Parathyroid adenoma (tissue), 2 donors: ENCODE measurements at regions not wholly inside any gene's neighbourhood (a gene's known extent, or its start where the extent isn't known, plus 50 kb on each side); places are given as distances from the start of the nearest gene placed in this dataset.

Experiments used
- H2AFZ ChIP-seq: fragments of 300-600 bp; sonication (generic); one replicate; pipeline ENCODE4 v1.7.0; 2017; ENCODE audit warnings: antibody characterized with exemption, mild to moderate bottlenecking
- H3K27ac ChIP-seq: fragments of 300-600 bp; sonication (generic); one replicate; pipeline ENCODE4 v1.7.0; 2017
- H3K27me3 ChIP-seq: fragments of 300-600 bp; sonication (generic); one replicate; pipeline ENCODE4 v1.7.0; 2017; ENCODE audit warnings: low read length; ENCODE audit not compliant: control insufficient read depth, insufficient read depth
- H3K36me3 ChIP-seq: fragments of 300-600 bp; sonication (generic); one replicate; pipeline ENCODE4 v1.7.0; 2017; ENCODE audit warnings: low read length; ENCODE audit not compliant: control insufficient read depth, insufficient read depth
- H3K4me1 ChIP-seq: fragments of 300-600 bp; sonication (generic); one replicate; pipeline ENCODE4 v1.7.0; 2017; ENCODE audit warnings: control low read depth
- H3K4me2 ChIP-seq: fragments of 300-600 bp; sonication (generic); one replicate; pipeline ENCODE4 v1.7.0; 2017; ENCODE audit warnings: low read length
- H3K4me3 ChIP-seq: fragments of 300-600 bp; sonication (generic); one replicate; pipeline ENCODE4 v1.7.0; 2017; ENCODE audit warnings: low read depth, low read length
- H3K79me2 ChIP-seq: fragments of 300-600 bp; sonication (generic); one replicate; pipeline ENCODE4 v1.7.0; 2017; ENCODE audit warnings: control low read depth
- H3K9ac ChIP-seq: fragments of 300-600 bp; sonication (generic); one replicate; pipeline ENCODE4 v1.7.0; 2017; ENCODE audit warnings: mild to moderate bottlenecking
- H3K9me3 ChIP-seq: fragments of 300-600 bp; sonication (generic); one replicate; pipeline ENCODE4 v1.7.0; 2017; ENCODE audit warnings: low read length; ENCODE audit not compliant: control insufficient read depth
- TF ChIP-seq, protein P1 (sequence below): fragments of 300-600 bp; sonication (generic); IDR thresholded peaks from one replicate; pipeline ENCODE4 v1.7.0; 2017; ENCODE audit warnings: antibody characterized with exemption, mild to moderate bottlenecking
- donor health status: primary hyperparathyroidism.

DNA sequence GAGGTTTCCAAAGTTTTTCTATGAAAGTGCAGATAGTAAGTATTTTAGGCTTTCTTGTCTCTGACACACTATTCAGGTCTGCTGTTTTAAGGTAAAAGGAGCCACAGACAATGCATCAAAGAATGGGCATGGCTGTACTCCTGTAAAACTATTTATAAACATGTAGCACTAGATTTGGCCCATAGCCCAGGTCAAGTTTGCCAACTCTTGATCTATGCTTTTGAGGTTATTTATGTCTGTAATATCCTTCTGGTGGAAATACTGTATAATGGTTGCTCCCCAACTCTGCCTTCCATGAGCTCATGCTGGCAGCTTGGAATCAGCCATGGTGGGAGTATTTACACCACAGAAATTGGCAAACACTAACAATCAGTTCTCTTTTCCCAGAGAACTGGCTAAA lies 244.6 kb downstream of the BUB3 start:
- no peak overlapping the region for H3K4me3 ChIP-seq

DNA sequence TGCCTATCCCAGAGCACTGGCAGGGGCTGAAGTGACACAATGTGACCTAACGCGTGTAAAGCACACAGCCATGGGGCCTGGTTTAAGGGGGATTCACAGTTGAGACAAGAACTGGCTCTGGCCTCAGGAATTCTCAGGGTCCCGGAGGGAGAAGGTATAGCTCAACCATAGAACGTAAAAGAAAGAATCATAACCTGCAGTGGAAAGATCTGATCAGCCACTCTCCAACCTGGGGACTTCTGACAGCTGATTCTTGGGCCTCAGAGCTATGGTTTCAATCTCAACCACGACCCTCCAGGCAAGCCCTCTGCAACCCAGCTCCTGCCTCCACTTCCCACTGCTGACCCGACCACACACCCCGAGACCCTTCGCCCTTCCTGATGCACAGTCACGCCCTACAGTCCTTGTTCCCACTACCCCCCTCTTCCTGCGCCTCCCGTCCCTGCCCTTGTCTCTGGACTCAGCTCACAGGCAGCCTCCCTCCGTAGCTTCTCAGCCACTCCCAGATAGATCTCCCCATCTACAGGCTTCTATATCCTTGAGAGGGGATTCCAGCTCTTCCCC lies 245.2 kb downstream of the BUB3 start:
- no peaks in the 10 kb centered on the region for H3K9me3 ChIP-seq
- H3K4me2 ChIP-seq: no peak overlapping the region
- H3K27me3 ChIP-seq: no peaks in the 10 kb centered on the region
- no peak overlapping the region for H3K4me3 ChIP-seq
- no peak overlapping the region for H3K9ac ChIP-seq
- TF ChIP-seq, protein P1, sequence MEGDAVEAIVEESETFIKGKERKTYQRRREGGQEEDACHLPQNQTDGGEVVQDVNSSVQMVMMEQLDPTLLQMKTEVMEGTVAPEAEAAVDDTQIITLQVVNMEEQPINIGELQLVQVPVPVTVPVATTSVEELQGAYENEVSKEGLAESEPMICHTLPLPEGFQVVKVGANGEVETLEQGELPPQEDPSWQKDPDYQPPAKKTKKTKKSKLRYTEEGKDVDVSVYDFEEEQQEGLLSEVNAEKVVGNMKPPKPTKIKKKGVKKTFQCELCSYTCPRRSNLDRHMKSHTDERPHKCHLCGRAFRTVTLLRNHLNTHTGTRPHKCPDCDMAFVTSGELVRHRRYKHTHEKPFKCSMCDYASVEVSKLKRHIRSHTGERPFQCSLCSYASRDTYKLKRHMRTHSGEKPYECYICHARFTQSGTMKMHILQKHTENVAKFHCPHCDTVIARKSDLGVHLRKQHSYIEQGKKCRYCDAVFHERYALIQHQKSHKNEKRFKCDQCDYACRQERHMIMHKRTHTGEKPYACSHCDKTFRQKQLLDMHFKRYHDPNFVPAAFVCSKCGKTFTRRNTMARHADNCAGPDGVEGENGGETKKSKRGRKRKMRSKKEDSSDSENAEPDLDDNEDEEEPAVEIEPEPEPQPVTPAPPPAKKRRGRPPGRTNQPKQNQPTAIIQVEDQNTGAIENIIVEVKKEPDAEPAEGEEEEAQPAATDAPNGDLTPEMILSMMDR: no peak
- H3K4me1 ChIP-seq: no peaks in the 10 kb centered on the region
- no peaks in the 10 kb centered on the region for H3K36me3 ChIP-seq
- H3K27ac ChIP-seq: no peak overlapping the region
- H3K79me2 ChIP-seq: no peaks in the 10 kb centered on the region
- no peak overlapping the region for H2AFZ ChIP-seq

More for the DNA sequence above, 244.6 kb downstream of the BUB3 start:
- no peak overlapping the region for H3K4me2 ChIP-seq
- H3K9ac ChIP-seq: no peak overlapping the region
- no peaks in the 10 kb centered on the region for H3K4me1 ChIP-seq
- H3K36me3 ChIP-seq: no peaks in the 10 kb centered on the region
- no peaks in the 10 kb centered on the region for H3K9me3 ChIP-seq
- no peak overlapping the region for H3K27ac ChIP-seq
- TF ChIP-seq, protein P1: no peak
- no peaks in the 10 kb centered on the region for H3K79me2 ChIP-seq
- H3K27me3 ChIP-seq: no peaks in the 10 kb centered on the region
- no peak overlapping the region for H2AFZ ChIP-seq

DNA sequence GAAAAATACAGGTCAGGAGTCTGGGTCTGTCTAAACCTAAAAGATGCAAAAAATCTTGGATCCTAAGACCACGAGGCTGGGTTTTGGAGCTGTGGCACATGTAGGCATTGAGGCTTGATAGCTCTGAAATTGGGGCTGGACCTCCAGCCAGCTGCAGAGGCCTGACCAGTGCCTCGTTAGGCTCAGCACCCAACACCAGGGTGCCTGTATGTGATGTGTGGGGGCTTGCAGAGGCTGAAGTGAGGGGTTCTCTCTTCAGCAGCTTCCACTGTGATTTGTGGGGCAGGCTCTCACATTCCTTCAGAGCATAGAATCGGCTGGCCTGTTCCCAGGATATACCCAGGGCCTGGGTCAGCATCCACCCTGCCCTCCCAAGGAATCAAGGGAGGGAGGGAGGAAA lies 247.8 kb downstream of the BUB3 start:
- Histone ChIP-seq H3K27me3 (no peaks in the 10 kb centered on the region), H3K4me1 (no peaks in the 10 kb centered on the region), H3K36me3 (no peaks in the 10 kb centered on the region), H3K9me3 (no peaks in the 10 kb centered on the region), H3K4me2 (no peak overlapping the region), H3K9ac (no peak overlapping the region), H3K4me3 (no peak overlapping the region), H2AFZ (no peak overlapping the region), H3K79me2 (no peaks in the 10 kb centered on the region), H3K27ac (no peak overlapping the region)
- TF ChIP-seq, protein P1: no peak

DNA sequence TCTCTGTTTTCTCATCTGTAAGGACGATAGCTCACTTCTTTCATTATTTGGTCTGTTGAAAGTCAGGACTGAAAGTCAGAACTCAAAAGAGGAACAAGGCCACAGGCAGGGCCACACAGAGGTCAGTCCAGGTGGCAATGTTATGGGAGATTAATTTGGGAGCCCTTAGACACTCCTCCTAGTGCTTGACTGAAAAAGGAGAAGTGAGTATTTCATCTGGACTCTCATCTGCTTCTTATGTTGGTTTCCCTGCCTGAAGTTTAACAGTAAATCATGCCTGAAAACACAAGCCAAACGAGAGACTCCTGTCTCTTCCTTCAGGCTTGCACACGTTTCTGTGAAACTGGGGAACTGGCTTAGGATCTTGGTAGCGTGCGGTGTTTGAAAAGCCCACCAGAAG lies 248.5 kb downstream of the BUB3 start:
- no peak overlapping the region for H3K4me2 ChIP-seq
- no peak overlapping the region for H2AFZ ChIP-seq
- H3K4me3 ChIP-seq: no peak overlapping the region
- H3K36me3 ChIP-seq: no peaks in the 10 kb centered on the region
- no peaks in the 10 kb centered on the region for H3K4me1 ChIP-seq
- H3K27me3 ChIP-seq: no peaks in the 10 kb centered on the region
- H3K9me3 ChIP-seq: no peaks in the 10 kb centered on the region
- H3K9ac ChIP-seq: no peak overlapping the region
- TF ChIP-seq, protein P1: no peak
- H3K27ac ChIP-seq: no peak overlapping the region
- H3K79me2 ChIP-seq: no peaks in the 10 kb centered on the region

DNA sequence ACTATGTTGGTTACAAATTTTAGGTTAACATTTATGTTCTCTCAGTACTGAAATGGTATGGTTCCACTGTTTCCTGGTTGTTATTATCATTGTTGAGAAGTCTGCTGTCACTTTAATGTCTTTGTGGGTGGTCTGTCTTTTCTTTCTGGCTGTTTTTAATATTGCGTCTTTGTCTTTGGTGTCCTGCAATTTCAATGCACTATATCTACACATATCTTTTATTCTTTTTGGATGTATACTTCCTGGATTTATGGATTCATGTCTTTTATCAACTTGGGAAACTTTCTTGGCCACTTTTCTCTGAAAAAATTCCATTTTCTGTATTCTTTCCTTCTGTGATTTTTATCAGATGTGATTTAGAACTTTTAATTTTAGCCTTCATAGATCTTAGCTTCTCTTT lies 250.2 kb downstream of the BUB3 start:
- Histone ChIP-seq H3K36me3 (no peaks in the 10 kb centered on the region), H3K9me3 (no peaks in the 10 kb centered on the region), H3K79me2 (no peaks in the 10 kb centered on the region), H3K27me3 (no peaks in the 10 kb centered on the region), H3K27ac (no peak overlapping the region), H3K4me2 (no peak overlapping the region), H2AFZ (no peak overlapping the region), H3K4me1 (no peaks in the 10 kb centered on the region), H3K9ac (no peak overlapping the region), H3K4me3 (no peak overlapping the region)
- TF ChIP-seq, protein P1: no peak
